IMR-90 (cell line): ENCODE measurements at regions not wholly inside any gene's neighbourhood (a gene's known extent, or its start where the extent isn't known, plus 50 kb on each side); places are given as distances from the start of the nearest gene placed in this dataset.

Experiments
- ATAC-seq: fragments of 200-7000 bp; cut with Tn5 transposase; 2 replicates; pipeline ENCODE4 v1.9.1; 2020; ENCODE audit warnings: low read depth, mild to moderate bottlenecking, moderate library complexity
- BruUV-seq: library from RNA; stranded (reverse); fragments of 400-500 nt; replicated peaks from 2 replicates; lab custom pipeline; 2021; lab: Mats Ljungman, UMichigan
- CTCF ChIA-PET: fragments of 300-600 bp; formaldehyde crosslinking; extraction: SDS; loops from one replicate; lab custom pipeline; 2021; ENCODE audit warnings: antibody characterized with exemption; lab: Yijun Ruan, JAX
- POLR2A ChIA-PET: fragments of 300-600 bp; sonication (Branson Sonifier 250); formaldehyde crosslinking; loops from one replicate; lab custom pipeline; 2022; ENCODE audit warnings: antibody characterized with exemption; ENCODE audit not compliant: unreplicated experiment; lab: Charles Lee
- DNase-seq: peaks from one replicate; pipeline ENCODE4 v3.0.0; 2013
- H2AFZ ChIP-seq: replicated peaks from 2 replicates; pipeline ENCODE3; 2013; ENCODE audit warnings: low read length, mild to moderate bottlenecking; ENCODE audit not compliant: poor library complexity
- H2AK5ac ChIP-seq: 2 replicates; pipeline ENCODE4 v1.6.1; 2013; ENCODE audit warnings: low read depth, low read length, inconsistent platforms
- H2AK9ac ChIP-seq: replicated peaks from 2 replicates; pipeline ENCODE3; 2013; ENCODE audit warnings: mild to moderate bottlenecking, low read depth, low read length, moderate library complexity; ENCODE audit not compliant: poor library complexity
- H2BK120ac ChIP-seq: 2 replicates; pipeline ENCODE4 v1.6.1; 2013; ENCODE audit warnings: low read depth, low read length, inconsistent platforms
- H2BK15ac ChIP-seq: 3 replicates; pipeline ENCODE4 v1.6.1; 2013; ENCODE audit warnings: low read depth, low read length, inconsistent platforms
- H2BK20ac ChIP-seq: 2 replicates; pipeline ENCODE4 v1.6.1; 2013; ENCODE audit warnings: low read depth, mild to moderate bottlenecking, inconsistent platforms, low read length, moderate library complexity
- H2BK5ac ChIP-seq: 2 replicates; pipeline ENCODE4 v1.6.1; 2013; ENCODE audit warnings: mild to moderate bottlenecking, low read depth, low read length, inconsistent platforms; ENCODE audit not compliant: poor library complexity, severe bottlenecking
- H3K14ac ChIP-seq: replicated peaks from 2 replicates; pipeline ENCODE4 v1.6.1; 2013; ENCODE audit warnings: low read depth, low read length, inconsistent platforms
- H3K18ac ChIP-seq: 2 replicates; pipeline ENCODE4 v1.6.1; 2013; ENCODE audit warnings: low read depth, low read length, control low read depth
- H3K23ac ChIP-seq: 2 replicates; pipeline ENCODE4 v1.6.1; 2013; ENCODE audit warnings: low read depth, low read length, inconsistent platforms
- H3K27ac ChIP-seq: 2 replicates; pipeline ENCODE4 v1.5.1; 2013; ENCODE audit warnings: mild to moderate bottlenecking, control low read depth, low read length; ENCODE audit not compliant: insufficient read depth
- H3K27me3 ChIP-seq: 2 replicates; pipeline ENCODE4 v1.6.1; 2013; ENCODE audit warnings: low read length; ENCODE audit not compliant: control insufficient read depth, insufficient read depth
- H3K36me3 ChIP-seq: 2 replicates; pipeline ENCODE4 v1.6.1; 2013; ENCODE audit warnings: low read length, mixed read lengths; ENCODE audit not compliant: control insufficient read depth, insufficient read depth
- H3K4ac ChIP-seq: 2 replicates; pipeline ENCODE4 v1.6.1; 2013; ENCODE audit warnings: low read depth, low read length, inconsistent platforms
- H3K4me1 ChIP-seq: 2 replicates; pipeline ENCODE4 v1.6.1; 2013; ENCODE audit warnings: low read length, mixed read lengths; ENCODE audit not compliant: control insufficient read depth, insufficient read depth
- H3K4me2 ChIP-seq: 2 replicates; pipeline ENCODE4 v1.6.1; 2013; ENCODE audit warnings: low read depth, mild to moderate bottlenecking, control low read depth, low read length, moderate library complexity
- H3K4me3 ChIP-seq: 2 replicates; pipeline ENCODE4 v1.5.1; 2013; ENCODE audit warnings: low read depth, mild to moderate bottlenecking, control low read depth, low read length, moderate library complexity; ENCODE audit not compliant: insufficient read depth
- H3K56ac ChIP-seq: 2 replicates; pipeline ENCODE4 v1.6.1; 2013; ENCODE audit warnings: low read length, inconsistent platforms; ENCODE audit not compliant: insufficient read depth; ENCODE audit errors: extremely low read depth
- H3K79me1 ChIP-seq, 2 experiments: 2 replicates each; pipeline ENCODE4 v1.6.1; 2013; ENCODE audit warnings: low read length in 2 of 2, inconsistent platforms in 1 of 2, low read depth in 1 of 2
- H3K9ac ChIP-seq: 2 replicates; pipeline ENCODE4 v1.6.1; 2013; ENCODE audit warnings: low read depth, low read length, control low read depth
- H3K9me1 ChIP-seq: 2 replicates; pipeline ENCODE4 v1.6.1; 2013; ENCODE audit warnings: low read length, inconsistent platforms; ENCODE audit not compliant: insufficient read depth
- H3K9me3 ChIP-seq: 2 replicates; pipeline ENCODE4 v1.6.1; 2013; ENCODE audit warnings: low read length; ENCODE audit not compliant: control insufficient read depth, insufficient read depth
- H4K20me1 ChIP-seq: 2 replicates; pipeline ENCODE4 v1.6.1; 2013; ENCODE audit warnings: low read length, inconsistent platforms; ENCODE audit not compliant: insufficient read depth
- H4K5ac ChIP-seq: 2 replicates; pipeline ENCODE4 v1.6.1; 2013; ENCODE audit warnings: mild to moderate bottlenecking, low read depth, low read length, control low read depth
- H4K8ac ChIP-seq, 2 experiments: 2 replicates each; pipeline ENCODE4 v1.6.1; 2013; ENCODE audit warnings: low read depth in 2 of 2, low read length in 2 of 2, control low read depth in 1 of 2, inconsistent platforms in 1 of 2
- H4K91ac ChIP-seq: 2 replicates; pipeline ENCODE4 v1.6.1; 2013; ENCODE audit warnings: low read depth, low read length, inconsistent platforms; ENCODE audit not compliant: insufficient read depth
- BHLHE40 ChIP-seq: fragments of 150-350 bp; IDR thresholded peaks from 2 replicates; pipeline ENCODE4 v1.6.1; 2016; ENCODE audit warnings: mild to moderate bottlenecking, low read depth, low read length
- CEBPB ChIP-seq: IDR thresholded peaks from 2 replicates; pipeline ENCODE4 v1.6.1; 2012; ENCODE audit warnings: low read depth, low read length, improper control_type of control experiment
- CHD1 ChIP-seq: IDR thresholded peaks from 2 replicates; pipeline ENCODE4 v1.6.1; 2012; ENCODE audit warnings: low read depth, low read length, improper control_type of control experiment
- FOS ChIP-seq: fragments of 150-350 bp; IDR thresholded peaks from 2 replicates; pipeline ENCODE4 v1.6.1; 2016; ENCODE audit warnings: low read depth, low read length
- MAFK ChIP-seq: IDR thresholded peaks from 2 replicates; pipeline ENCODE4 v1.6.1; 2012; ENCODE audit warnings: low read depth, low read length, improper control_type of control experiment
- MAZ ChIP-seq: IDR thresholded peaks from 2 replicates; pipeline ENCODE4 v1.6.1; 2012; ENCODE audit warnings: low read depth, mild to moderate bottlenecking, low read length, improper control_type of control experiment, moderate library complexity, borderline replicate concordance
- MXI1 ChIP-seq: IDR thresholded peaks from 2 replicates; pipeline ENCODE4 v1.6.1; 2012; ENCODE audit warnings: low read depth, mild to moderate bottlenecking, low read length, moderate library complexity, borderline replicate concordance
- NFE2L2 ChIP-seq: fragments of 150-350 bp; IDR thresholded peaks from 2 replicates; pipeline ENCODE4 v1.6.1; 2016; ENCODE audit warnings: low read depth, mild to moderate bottlenecking, low read length
- POLR2A ChIP-seq: IDR thresholded peaks from 2 replicates; pipeline ENCODE4 v1.6.1; 2012; ENCODE audit warnings: mild to moderate bottlenecking, low read depth, low read length
- RAD21 ChIP-seq: IDR thresholded peaks from 2 replicates; pipeline ENCODE4 v1.6.1; 2012; ENCODE audit warnings: low read length, improper control_type of control experiment
- RCOR1 ChIP-seq: IDR thresholded peaks from 2 replicates; pipeline ENCODE4 v1.6.1; 2012; ENCODE audit warnings: mild to moderate bottlenecking, low read length, improper control_type of control experiment; ENCODE audit not compliant: insufficient replicate concordance
- RFX5 ChIP-seq: IDR thresholded peaks from 2 replicates; pipeline ENCODE4 v1.8.0; 2012; ENCODE audit warnings: low read depth, mild to moderate bottlenecking, low read length, moderate library complexity
- SMC3 ChIP-seq: fragments of 150-350 bp; IDR thresholded peaks from 2 replicates; pipeline ENCODE4 v1.6.1; 2016; ENCODE audit warnings: low read depth, mild to moderate bottlenecking, antibody characterized with exemption, low read length, moderate library complexity
- WGBS, 2 experiments: methylation state at CpG; one replicate each; pipeline versions ENCODE4 v1.1.5 to v1.1.7; 2013; ENCODE audit warnings: missing lambda C conversion rate in 2 of 2; ENCODE audit not compliant: insufficient read length in 1 of 2; ENCODE audit errors: extremely low coverage in 2 of 2; 5-methylcytosine and 5-hydroxymethylcytosine counted together
- dilution Hi-C: fragments of 300-500 bp; cut with HindIII; formaldehyde crosslinking; loops from one replicate; pipeline ENCODE4 v1.14.3; 2018; ENCODE audit warnings: low sequenced_read_pairs; ENCODE audit not compliant: unreplicated experiment
- in situ Hi-C: fragments of 300-500 bp; cut with MboI; formaldehyde crosslinking; loops from 3 replicates; pipeline ENCODE4 v1.14.3; 2019; ENCODE audit warnings: low sequenced_read_pairs, inconsistent platforms, mixed read lengths
- intact Hi-C: fragments of 100-400 bp; cut with micrococcal nuclease; formaldehyde crosslinking; loops from 2 replicates; pipeline ENCODE4 v1.10.0; 2022
- TF ChIP-seq, protein P1 (sequence below): conservative IDR thresholded peaks from 2 replicates; pipeline ENCODE4 v1.5.1; 2012; ENCODE audit warnings: mild to moderate bottlenecking, low read depth, low read length, improper control_type of control experiment
- TF ChIP-seq, protein P2 (sequence below): fragments of 150-350 bp; IDR thresholded peaks from 2 replicates; pipeline ENCODE4 v1.6.1; 2016; ENCODE audit warnings: low read depth, mild to moderate bottlenecking, low read length, moderate library complexity, borderline replicate concordance
- TF ChIP-seq, protein P3 (sequence below): fragments of 150-350 bp; IDR thresholded peaks from 2 replicates; pipeline ENCODE4 v1.6.1; 2017; ENCODE audit warnings: mild to moderate bottlenecking, antibody characterized with exemption, low read length, low read depth

DNA sequence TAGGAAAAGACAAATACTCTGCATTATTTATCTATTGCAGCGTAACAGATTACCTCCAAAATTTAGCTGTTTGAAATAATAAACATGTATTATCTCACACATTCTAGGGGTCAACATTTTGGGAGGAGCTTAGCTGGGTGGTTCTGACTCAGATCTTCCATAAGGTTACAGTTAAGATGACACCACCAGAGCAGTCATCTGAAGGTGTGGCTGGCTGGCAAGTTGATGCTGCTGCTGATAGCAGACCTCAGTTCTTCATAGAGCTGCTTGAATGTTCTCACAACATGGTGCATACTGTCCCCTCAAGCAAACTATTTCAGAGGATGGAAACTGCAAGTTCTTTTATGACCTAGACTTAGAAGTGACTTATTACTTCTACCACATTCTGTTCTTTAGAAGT, 146.3 kb upstream of the FSTL4 start:
- no peak overlapping the region for H3K4ac ChIP-seq
- no peak overlapping the region for H3K56ac ChIP-seq
- CTCF ChIA-PET: no interaction called here
- no peak for ATAC-seq
- H3K4me1 ChIP-seq: no peaks in the 10 kb centered on the region
- no TSS peak for BruUV-seq
- H2AFZ ChIP-seq: no peak overlapping the region
- dilution Hi-C loops: no loop called here
- no peak overlapping the region for H4K5ac ChIP-seq
- H3K9ac ChIP-seq: no peak overlapping the region
- no peak overlapping the region for H3K18ac ChIP-seq
- H3K4me3 ChIP-seq: no peak overlapping the region
- H3K9me1 ChIP-seq: no peaks in the 10 kb centered on the region
- WGBS, 2 experiments: no CpG with 5 or more reads among the region's 1 CpG
- in situ Hi-C loops: no loop called here
- no peaks in the 10 kb centered on the region for H3K36me3 ChIP-seq
- H3K14ac ChIP-seq: no peak overlapping the region
- H4K8ac ChIP-seq: no peak overlapping the region
- TF ChIP-seq RFX5 (no peak), CHD1 (no peak), MXI1 (no peak), MAZ (no peak), FOS (no peak), SMC3 (no peak), CEBPB (no peak), MAFK (no peak), NFE2L2 (no peak), RCOR1 (no peak), RAD21 (no peak), POLR2A (no peak), BHLHE40 (no peak)
- TF ChIP-seq, protein P1, sequence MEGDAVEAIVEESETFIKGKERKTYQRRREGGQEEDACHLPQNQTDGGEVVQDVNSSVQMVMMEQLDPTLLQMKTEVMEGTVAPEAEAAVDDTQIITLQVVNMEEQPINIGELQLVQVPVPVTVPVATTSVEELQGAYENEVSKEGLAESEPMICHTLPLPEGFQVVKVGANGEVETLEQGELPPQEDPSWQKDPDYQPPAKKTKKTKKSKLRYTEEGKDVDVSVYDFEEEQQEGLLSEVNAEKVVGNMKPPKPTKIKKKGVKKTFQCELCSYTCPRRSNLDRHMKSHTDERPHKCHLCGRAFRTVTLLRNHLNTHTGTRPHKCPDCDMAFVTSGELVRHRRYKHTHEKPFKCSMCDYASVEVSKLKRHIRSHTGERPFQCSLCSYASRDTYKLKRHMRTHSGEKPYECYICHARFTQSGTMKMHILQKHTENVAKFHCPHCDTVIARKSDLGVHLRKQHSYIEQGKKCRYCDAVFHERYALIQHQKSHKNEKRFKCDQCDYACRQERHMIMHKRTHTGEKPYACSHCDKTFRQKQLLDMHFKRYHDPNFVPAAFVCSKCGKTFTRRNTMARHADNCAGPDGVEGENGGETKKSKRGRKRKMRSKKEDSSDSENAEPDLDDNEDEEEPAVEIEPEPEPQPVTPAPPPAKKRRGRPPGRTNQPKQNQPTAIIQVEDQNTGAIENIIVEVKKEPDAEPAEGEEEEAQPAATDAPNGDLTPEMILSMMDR: no peak
- TF ChIP-seq, protein P2, sequence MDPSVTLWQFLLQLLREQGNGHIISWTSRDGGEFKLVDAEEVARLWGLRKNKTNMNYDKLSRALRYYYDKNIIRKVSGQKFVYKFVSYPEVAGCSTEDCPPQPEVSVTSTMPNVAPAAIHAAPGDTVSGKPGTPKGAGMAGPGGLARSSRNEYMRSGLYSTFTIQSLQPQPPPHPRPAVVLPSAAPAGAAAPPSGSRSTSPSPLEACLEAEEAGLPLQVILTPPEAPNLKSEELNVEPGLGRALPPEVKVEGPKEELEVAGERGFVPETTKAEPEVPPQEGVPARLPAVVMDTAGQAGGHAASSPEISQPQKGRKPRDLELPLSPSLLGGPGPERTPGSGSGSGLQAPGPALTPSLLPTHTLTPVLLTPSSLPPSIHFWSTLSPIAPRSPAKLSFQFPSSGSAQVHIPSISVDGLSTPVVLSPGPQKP: no peak
- TF ChIP-seq, protein P3, sequence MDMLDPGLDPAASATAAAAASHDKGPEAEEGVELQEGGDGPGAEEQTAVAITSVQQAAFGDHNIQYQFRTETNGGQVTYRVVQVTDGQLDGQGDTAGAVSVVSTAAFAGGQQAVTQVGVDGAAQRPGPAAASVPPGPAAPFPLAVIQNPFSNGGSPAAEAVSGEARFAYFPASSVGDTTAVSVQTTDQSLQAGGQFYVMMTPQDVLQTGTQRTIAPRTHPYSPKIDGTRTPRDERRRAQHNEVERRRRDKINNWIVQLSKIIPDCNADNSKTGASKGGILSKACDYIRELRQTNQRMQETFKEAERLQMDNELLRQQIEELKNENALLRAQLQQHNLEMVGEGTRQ: no peak
- H3K27me3 ChIP-seq: peaks cover 6% of the 10 kb centered on the region
- intact Hi-C loops: loop anchor here (10.0 kb wide), 1 partner anchor 186 kb away; no protein-coding TSS in a partner anchor
- no peak overlapping the region for H2AK9ac ChIP-seq
- no peak overlapping the region for H2BK15ac ChIP-seq
- no peak overlapping the region for H3K27ac ChIP-seq
- no peak overlapping the region for H2BK20ac ChIP-seq
- no peak overlapping the region for H2AK5ac ChIP-seq
- no peak overlapping the region for H2BK5ac ChIP-seq
- H3K23ac ChIP-seq: no peak overlapping the region
- no peaks in the 10 kb centered on the region for H4K20me1 ChIP-seq
- no peak overlapping the region for H4K91ac ChIP-seq
- no peaks in the 10 kb centered on the region for H3K79me1 ChIP-seq
- DNase-seq: no peak
- H2BK120ac ChIP-seq: no peak overlapping the region
- no peak overlapping the region for H3K4me2 ChIP-seq
- POLR2A ChIA-PET: no interaction called here
- H3K9me3 ChIP-seq: no peaks in the 10 kb centered on the region
